ENCODE measurements at regions not wholly inside any gene's neighbourhood (a gene's known extent, or its start where the extent isn't known, plus 50 kb on each side); places are given as distances from the start of the nearest gene placed in this dataset.

GRCh38 chr17:71431146-71431545 lies 689.7 kb upstream of the SOX9 start:
- WGBS, 2 experiments (ENCODE audit: extremely low coverage in 2 of 2, insufficient read length in 1 of 2), result no CpG with 5 or more reads among the region's 2 CpGs
- DNase-seq, result no peak

More at GRCh38 chr17:71431146-71431545, 689.7 kb upstream of the SOX9 start:
- Histone ChIP-seq H2BK5ac (ENCODE audit: low read depth, low read length, poor library complexity, severe bottlenecking) (no peak overlapping the region), H4K20me1 (ENCODE audit: insufficient read depth, low read length) (no peaks in the 10 kb centered on the region), H3K56ac (ENCODE audit: extremely low read depth, insufficient read depth, low read length) (no peak overlapping the region), H3K23ac (ENCODE audit: low read depth, low read length) (no peak overlapping the region), H3K14ac (replicated peaks; ENCODE audit: low read depth, low read length) (no peak overlapping the region), H3K4me2 (ENCODE audit: low read depth, low read length) (no peak overlapping the region), H2AK9ac (replicated peaks; ENCODE audit: low read depth, low read length, poor library complexity) (no peak overlapping the region), H3K4ac (ENCODE audit: low read depth, low read length) (no peak overlapping the region), H3K79me1 (ENCODE audit: low read depth in 1 of 2, low read length in 2 of 2) (no peaks in the 10 kb centered on the region), H2AFZ (replicated peaks; ENCODE audit: low read length, poor library complexity) (no peak overlapping the region), H3K9me3 (ENCODE audit: control insufficient read depth, insufficient read depth, low read length) (no peaks in the 10 kb centered on the region), H4K91ac (ENCODE audit: insufficient read depth, low read depth, low read length) (no peak overlapping the region), H3K4me1 (ENCODE audit: control insufficient read depth, insufficient read depth, low read length) (peaks cover 3% of the 10 kb centered on the region; the same call in 1 of the 2 replicates), H2BK20ac (ENCODE audit: low read depth, low read length) (no peak overlapping the region), H3K36me3 (ENCODE audit: control insufficient read depth, insufficient read depth, low read length) (no peaks in the 10 kb centered on the region), H2AK5ac (ENCODE audit: low read depth, low read length) (no peak overlapping the region), H4K5ac (ENCODE audit: low read depth, low read length) (no peak overlapping the region; the same call in 1 of the 2 replicates), H3K18ac (ENCODE audit: low read depth, low read length) (no peak overlapping the region; the same call in 1 of the 2 replicates), H3K4me3 (ENCODE audit: insufficient read depth, low read depth, low read length) (no peak overlapping the region), H2BK120ac (ENCODE audit: low read depth, low read length) (no peak overlapping the region), H3K27ac (ENCODE audit: insufficient read depth, low read length) (no peak overlapping the region), H3K9ac (ENCODE audit: low read depth, low read length) (no peak overlapping the region), H2BK15ac (ENCODE audit: low read depth, low read length) (no peak overlapping the region), H4K8ac (ENCODE audit: low read depth in 2 of 2, low read length in 2 of 2) (no peak overlapping the region), H3K9me1 (ENCODE audit: insufficient read depth, low read length) (no peaks in the 10 kb centered on the region), H3K27me3 (ENCODE audit: control insufficient read depth, insufficient read depth, low read length) (no peaks in the 10 kb centered on the region)
- no TSS peak for BruUV-seq (replicated peaks)
- ChIA-PET CTCF (interaction anchor here (0.7 kb wide), 1 partner anchor 48 kb away, joined by 3 read pairs; no protein-coding TSS in a partner anchor), POLR2A (ENCODE audit: unreplicated experiment) (no interaction called here)
- TF ChIP-seq, protein P1, sequence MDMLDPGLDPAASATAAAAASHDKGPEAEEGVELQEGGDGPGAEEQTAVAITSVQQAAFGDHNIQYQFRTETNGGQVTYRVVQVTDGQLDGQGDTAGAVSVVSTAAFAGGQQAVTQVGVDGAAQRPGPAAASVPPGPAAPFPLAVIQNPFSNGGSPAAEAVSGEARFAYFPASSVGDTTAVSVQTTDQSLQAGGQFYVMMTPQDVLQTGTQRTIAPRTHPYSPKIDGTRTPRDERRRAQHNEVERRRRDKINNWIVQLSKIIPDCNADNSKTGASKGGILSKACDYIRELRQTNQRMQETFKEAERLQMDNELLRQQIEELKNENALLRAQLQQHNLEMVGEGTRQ (IDR thresholded peaks at IDR 0.05; ENCODE audit: low read depth, low read length), result no peak
- TF ChIP-seq MXI1 (IDR thresholded peaks at IDR 0.05; ENCODE audit: borderline replicate concordance, low read depth, low read length) (no peak), RFX5 (IDR thresholded peaks at IDR 0.05; ENCODE audit: low read depth, low read length) (no peak), SMC3 (IDR thresholded peaks at IDR 0.05; ENCODE audit: low read depth, low read length) (no peak), POLR2A (IDR thresholded peaks at IDR 0.05; ENCODE audit: low read depth, low read length) (no peak), RAD21 (IDR thresholded peaks at IDR 0.05; ENCODE audit: low read length) (no peak), RCOR1 (IDR thresholded peaks at IDR 0.05; ENCODE audit: insufficient replicate concordance, low read length) (no peak), MAFK (IDR thresholded peaks at IDR 0.05; ENCODE audit: low read depth, low read length) (no peak), BHLHE40 (IDR thresholded peaks at IDR 0.05; ENCODE audit: low read depth, low read length) (no peak), MAZ (IDR thresholded peaks at IDR 0.05; ENCODE audit: borderline replicate concordance, low read depth, low read length) (no peak), FOS (IDR thresholded peaks at IDR 0.05; ENCODE audit: low read depth, low read length) (no peak), CEBPB (IDR thresholded peaks at IDR 0.05; ENCODE audit: low read depth, low read length) (no peak), CHD1 (IDR thresholded peaks at IDR 0.05; ENCODE audit: low read depth, low read length) (no peak), NFE2L2 (IDR thresholded peaks at IDR 0.05; ENCODE audit: low read depth, low read length) (no peak)
- TF ChIP-seq, protein P2, sequence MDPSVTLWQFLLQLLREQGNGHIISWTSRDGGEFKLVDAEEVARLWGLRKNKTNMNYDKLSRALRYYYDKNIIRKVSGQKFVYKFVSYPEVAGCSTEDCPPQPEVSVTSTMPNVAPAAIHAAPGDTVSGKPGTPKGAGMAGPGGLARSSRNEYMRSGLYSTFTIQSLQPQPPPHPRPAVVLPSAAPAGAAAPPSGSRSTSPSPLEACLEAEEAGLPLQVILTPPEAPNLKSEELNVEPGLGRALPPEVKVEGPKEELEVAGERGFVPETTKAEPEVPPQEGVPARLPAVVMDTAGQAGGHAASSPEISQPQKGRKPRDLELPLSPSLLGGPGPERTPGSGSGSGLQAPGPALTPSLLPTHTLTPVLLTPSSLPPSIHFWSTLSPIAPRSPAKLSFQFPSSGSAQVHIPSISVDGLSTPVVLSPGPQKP (IDR thresholded peaks at IDR 0.05; ENCODE audit: borderline replicate concordance, low read depth, low read length), result no peak
- TF ChIP-seq, protein P3, sequence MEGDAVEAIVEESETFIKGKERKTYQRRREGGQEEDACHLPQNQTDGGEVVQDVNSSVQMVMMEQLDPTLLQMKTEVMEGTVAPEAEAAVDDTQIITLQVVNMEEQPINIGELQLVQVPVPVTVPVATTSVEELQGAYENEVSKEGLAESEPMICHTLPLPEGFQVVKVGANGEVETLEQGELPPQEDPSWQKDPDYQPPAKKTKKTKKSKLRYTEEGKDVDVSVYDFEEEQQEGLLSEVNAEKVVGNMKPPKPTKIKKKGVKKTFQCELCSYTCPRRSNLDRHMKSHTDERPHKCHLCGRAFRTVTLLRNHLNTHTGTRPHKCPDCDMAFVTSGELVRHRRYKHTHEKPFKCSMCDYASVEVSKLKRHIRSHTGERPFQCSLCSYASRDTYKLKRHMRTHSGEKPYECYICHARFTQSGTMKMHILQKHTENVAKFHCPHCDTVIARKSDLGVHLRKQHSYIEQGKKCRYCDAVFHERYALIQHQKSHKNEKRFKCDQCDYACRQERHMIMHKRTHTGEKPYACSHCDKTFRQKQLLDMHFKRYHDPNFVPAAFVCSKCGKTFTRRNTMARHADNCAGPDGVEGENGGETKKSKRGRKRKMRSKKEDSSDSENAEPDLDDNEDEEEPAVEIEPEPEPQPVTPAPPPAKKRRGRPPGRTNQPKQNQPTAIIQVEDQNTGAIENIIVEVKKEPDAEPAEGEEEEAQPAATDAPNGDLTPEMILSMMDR (conservative IDR thresholded peaks at IDR 0.05; ENCODE audit: low read depth, low read length), result no peak
- in situ Hi-C loops (cut with MboI; ENCODE audit: low sequenced_read_pairs), result no loop called here
- dilution Hi-C loops (cut with HindIII; ENCODE audit: low sequenced_read_pairs, unreplicated experiment), result no loop called here
- intact Hi-C loops (cut with micrococcal nuclease), result no loop called here
- no peak for ATAC-seq (ENCODE audit: low read depth)

Data from IMR-90 (cell line).